HG03565 (cell line): ENCODE measurements at regions not wholly inside any gene's neighbourhood (a gene's known extent, or its start where the extent isn't known, plus 50 kb on each side); places are given as distances from the start of the nearest gene placed in this dataset.
"Not testable (repeated sequence)": the region's sequence is repeated elsewhere in the genome, so short reads cannot be mapped to it uniquely, and the experiment has no call there.

Source experiments
- ATAC-seq: cut with Tn5 transposase; IDR thresholded peaks from one replicate; pipeline ENCODE4 v1.9.1; 2021; ENCODE audit warnings: mild to moderate bottlenecking, moderate library complexity; ENCODE audit not compliant: unreplicated experiment

DNA sequence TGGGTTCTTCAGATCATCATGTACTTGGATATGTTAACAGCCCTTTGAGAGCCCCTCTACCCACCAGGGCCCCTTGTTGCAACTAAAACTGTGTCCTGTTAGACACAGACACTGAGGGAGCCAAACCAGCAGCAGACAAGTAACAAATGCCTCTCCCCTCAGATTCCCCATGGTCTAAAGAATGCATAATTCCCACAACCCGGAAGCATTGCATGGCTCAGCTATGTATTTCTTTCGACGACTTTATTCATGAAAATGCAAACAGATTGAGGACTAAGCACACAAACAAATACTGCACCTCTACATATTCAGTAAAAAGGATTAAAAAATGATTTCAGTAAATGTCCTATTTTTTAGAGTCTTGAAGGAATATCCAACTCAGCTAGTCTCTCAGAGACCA is 70.1 kb upstream of the HECW1 start:
- ATAC-seq: no peak

- ATAC-seq: no peak
Measured at GRCh38 chr7:43044511-43044910, 67.9 kb upstream of the HECW1 start.

GRCh38 chr7:43054052-43054722 is 58.3 kb upstream of the HECW1 start:
- ATAC-seq: no peak

DNA sequence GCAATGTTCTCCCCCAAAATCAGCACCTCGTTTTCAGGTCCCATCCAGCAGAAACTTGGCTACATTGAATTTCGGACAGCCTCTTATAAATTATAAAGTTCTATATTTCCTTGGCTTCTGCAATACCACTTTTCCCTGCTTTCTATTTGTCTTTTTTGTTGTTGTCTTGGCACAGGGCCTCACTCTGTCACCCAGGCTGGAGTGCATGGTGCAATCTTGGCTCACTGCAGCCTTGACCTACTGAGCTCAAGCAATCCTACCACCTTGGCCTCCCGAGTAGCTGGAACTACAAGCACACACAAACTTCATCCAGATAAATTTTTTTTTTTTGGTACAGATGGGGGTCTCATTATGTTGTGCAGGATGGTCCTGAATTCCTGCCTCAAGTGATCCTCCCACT is 55.3 kb upstream of the HECW1 start:
- ATAC-seq: no peak

GRCh38 chr7:43058271-43059066 is 54.0 kb upstream of the HECW1 start:
- peak; percentile 47 for ATAC-seq

- not testable (repeated sequence) for ATAC-seq
Measured at GRCh38 chr7:43059067-43059600, 53.3 kb upstream of the HECW1 start.
